ENCODE measurements at regions not wholly inside any gene's neighbourhood (a gene's known extent, or its start where the extent isn't known, plus 50 kb on each side); places are given as distances from the start of the nearest gene placed in this dataset.

GRCh38 chr14:101223561-101224162 lies 320.1 kb upstream of the RTL1 start:
- TF ChIP-seq, protein P1, sequence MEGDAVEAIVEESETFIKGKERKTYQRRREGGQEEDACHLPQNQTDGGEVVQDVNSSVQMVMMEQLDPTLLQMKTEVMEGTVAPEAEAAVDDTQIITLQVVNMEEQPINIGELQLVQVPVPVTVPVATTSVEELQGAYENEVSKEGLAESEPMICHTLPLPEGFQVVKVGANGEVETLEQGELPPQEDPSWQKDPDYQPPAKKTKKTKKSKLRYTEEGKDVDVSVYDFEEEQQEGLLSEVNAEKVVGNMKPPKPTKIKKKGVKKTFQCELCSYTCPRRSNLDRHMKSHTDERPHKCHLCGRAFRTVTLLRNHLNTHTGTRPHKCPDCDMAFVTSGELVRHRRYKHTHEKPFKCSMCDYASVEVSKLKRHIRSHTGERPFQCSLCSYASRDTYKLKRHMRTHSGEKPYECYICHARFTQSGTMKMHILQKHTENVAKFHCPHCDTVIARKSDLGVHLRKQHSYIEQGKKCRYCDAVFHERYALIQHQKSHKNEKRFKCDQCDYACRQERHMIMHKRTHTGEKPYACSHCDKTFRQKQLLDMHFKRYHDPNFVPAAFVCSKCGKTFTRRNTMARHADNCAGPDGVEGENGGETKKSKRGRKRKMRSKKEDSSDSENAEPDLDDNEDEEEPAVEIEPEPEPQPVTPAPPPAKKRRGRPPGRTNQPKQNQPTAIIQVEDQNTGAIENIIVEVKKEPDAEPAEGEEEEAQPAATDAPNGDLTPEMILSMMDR (conservative IDR thresholded peaks at IDR 0.05; ENCODE audit: low read depth, low read length) = no peak
- TF ChIP-seq EZH2 (IDR thresholded peaks at IDR 0.05; ENCODE audit: borderline replicate concordance, low read depth, low read length, poor library complexity, severe bottlenecking) = no peak

Data from A673 (cell line).